ENCODE measurements at regions not wholly inside any gene's neighbourhood (a gene's known extent, or its start where the extent isn't known, plus 50 kb on each side); places are given as distances from the start of the nearest gene placed in this dataset.
"Not testable (repeated sequence)": the region's sequence is repeated elsewhere in the genome, so short reads cannot be mapped to it uniquely, and the experiment has no call there.

DNA sequence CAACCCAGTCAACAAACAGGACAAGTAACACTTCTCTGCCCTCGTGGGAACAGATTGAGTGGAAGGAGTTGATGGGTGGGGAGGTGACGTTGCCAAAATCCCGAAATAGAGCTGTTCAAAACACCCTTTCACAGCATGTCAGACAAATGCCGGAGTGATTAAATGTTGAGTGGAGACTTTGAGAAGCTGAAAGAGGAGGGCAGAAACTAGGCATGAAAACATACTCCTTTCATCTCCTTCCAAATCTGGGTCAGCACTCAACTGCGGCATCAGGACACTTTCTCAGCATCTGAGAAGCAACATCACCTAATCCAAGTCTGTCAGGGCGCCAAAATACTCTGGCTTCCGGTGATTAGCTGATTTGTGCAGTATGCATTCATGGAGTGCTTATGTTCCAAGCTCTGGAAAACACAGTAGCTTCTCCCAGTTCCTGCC, 51.5 kb upstream of the MRI1 start:
- in situ Hi-C loops (cut with HindIII; ENCODE audit: low pct_unique_long_range_greater_than_20kb, low sequenced_read_pairs): no loop called here
- DNase-seq (ENCODE audit: low read depth, low spot score): no peak

DNA sequence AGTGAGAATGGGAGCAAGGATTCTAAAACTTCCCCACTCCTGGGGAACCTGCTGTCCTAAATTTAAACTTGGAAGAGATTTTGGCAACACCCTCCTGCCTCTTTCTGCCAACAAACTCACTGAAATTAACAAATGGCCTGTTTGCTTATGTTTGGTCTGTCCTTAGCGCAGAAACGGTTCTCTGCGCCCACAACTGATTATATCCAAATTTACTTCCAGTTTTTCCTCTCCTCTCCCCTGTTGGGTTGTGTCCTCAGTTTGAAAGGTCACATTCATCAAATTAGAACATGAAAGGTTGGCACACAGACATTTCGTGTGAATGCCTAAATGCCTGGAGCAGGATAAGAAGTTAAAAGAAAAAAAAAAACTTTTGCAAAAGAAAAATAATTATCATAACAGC, 56.4 kb upstream of the MRI1 start:
- DNase-seq (ENCODE audit: low read depth, low spot score): no peak
- in situ Hi-C loops (cut with HindIII; ENCODE audit: low pct_unique_long_range_greater_than_20kb, low sequenced_read_pairs): no loop called here

DNA sequence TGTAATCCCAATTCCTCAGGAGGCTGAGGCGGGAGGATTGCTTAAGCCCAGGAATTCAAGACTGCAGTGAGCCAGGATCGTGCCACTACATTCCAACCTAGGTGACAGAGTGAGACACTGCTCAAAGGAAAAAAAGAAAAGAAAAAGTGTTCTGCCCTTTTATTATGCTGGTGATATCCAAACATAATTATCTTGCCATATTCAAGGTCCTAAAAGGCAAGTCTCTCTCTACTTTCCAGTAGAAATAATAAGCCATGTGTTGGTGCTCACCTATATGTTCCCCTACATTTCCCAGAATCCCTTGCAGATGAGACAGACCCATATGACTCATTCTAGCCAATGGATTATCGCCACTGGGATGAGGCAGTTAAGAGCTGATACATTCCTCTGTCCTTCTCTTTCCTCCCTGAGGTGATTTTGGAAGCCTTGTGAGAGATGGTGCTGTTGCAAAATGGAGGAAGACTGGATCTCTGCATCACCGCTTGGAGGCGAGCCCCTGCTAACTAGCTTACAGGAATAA, 58.3 kb upstream of the MRI1 start:
- in situ Hi-C loops (cut with HindIII; ENCODE audit: low pct_unique_long_range_greater_than_20kb, low sequenced_read_pairs): no loop called here
- no peak for DNase-seq (ENCODE audit: low read depth, low spot score)

DNA sequence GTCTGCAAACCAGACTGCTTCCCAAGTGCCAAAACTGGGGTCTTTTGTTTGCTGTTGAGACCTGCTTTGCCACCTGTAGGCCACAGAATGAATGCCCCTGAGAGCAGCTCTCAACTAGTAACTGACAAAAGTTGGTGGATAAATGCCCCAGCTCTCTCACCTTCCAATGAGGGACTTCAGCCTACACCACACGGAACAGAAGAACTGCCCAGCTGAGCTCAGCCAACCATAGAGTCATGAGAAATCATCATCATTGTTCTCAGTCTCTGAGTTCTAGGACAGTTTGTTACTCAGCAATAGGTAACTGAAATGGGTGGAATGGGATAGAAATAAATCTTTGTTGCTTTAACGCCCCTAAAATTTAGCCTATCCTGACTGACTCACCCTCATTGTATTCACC, 59.1 kb upstream of the MRI1 start:
- in situ Hi-C loops (cut with HindIII; ENCODE audit: low pct_unique_long_range_greater_than_20kb, low sequenced_read_pairs): no loop called here
- DNase-seq (ENCODE audit: low read depth, low spot score): no peak

DNA sequence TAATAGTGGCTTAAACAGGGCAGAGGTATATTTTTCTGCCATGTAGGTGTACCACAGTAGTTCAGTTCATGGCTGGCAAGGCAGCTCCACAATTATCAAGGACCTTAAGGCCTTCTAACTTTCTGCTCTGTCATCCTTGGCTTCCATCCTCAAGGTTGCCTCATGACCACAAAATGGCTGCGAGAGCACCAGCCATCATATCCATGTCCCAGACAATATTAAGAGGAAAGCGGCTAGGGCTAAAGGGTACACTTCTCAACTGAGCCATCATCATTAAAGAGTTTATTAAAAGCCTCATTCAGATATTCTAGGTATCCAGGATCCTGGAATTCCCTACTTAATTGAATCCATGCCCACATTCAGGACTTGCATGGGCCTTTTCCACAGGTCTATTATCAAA, 62.7 kb upstream of the MRI1 start:
- in situ Hi-C loops (cut with HindIII; ENCODE audit: low pct_unique_long_range_greater_than_20kb, low sequenced_read_pairs): no loop called here
- no peak for DNase-seq (ENCODE audit: low read depth, low spot score)

DNA sequence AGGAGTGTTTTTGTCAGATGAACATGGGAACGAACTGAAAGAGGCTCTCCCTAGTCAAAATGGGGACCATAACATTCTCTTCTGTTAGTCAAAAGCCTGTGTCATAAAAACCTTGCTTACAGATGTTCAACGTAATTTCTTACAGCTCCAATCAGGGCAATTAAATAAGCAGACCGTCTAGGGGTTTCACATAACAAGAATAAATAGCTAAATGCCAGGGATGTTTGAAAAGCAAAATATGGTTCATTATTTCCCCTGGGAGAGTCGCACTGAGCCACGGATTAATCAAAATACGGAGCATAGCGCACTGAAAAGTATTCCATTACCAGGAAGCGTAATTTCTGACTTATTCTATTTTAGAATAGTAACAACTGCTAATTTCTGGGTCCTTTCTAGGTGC, 63.7 kb upstream of the MRI1 start:
- in situ Hi-C loops (cut with HindIII; ENCODE audit: low pct_unique_long_range_greater_than_20kb, low sequenced_read_pairs): no loop called here

DNA sequence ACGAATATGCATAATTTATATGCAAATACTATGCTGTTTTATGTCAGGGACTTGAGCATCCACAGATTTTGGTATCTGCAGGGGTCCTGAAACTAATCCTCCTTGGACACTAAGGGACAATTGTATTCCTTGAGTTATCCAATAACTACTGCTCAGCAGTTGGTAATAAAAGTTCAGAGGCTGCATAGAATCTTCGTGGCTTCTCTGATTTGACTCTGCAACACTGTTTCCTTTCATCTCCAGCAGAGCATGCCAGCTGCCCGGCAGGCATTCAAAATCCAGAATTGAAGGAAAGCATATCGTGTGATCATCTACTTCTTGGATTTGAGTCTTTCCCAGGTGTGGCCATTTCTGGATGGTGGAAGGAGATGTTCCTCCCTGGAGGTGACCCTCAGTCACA, 64.5 kb upstream of the MRI1 start:
- DNase-seq (ENCODE audit: low read depth, low spot score): peak; percentile 63
- in situ Hi-C loops (cut with HindIII; ENCODE audit: low pct_unique_long_range_greater_than_20kb, low sequenced_read_pairs): no loop called here

More for the DNA sequence above, 63.7 kb upstream of the MRI1 start:
- no peak for DNase-seq (ENCODE audit: low read depth, low spot score)

DNA sequence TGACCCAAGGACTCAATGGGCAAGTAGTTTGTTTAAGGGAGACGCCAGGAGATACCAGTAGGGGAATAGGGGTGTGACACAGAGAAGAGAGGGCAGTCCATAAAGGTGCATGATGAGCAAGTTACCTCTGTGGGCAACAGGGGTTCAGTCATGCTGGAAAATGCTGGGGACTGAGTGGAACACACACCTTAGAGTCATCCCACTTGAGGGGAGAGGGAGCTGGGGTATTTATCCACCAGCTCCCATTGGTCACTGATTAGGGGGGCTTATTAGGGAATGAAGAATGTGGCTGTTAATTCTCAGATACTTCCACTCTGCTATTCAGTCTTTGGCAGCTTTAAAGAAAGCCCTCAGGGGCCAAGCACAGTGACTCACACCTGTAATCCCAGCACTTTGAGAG, 67.5 kb upstream of the MRI1 start:
- no peak for DNase-seq (ENCODE audit: low read depth, low spot score)
- in situ Hi-C loops (cut with HindIII; ENCODE audit: low pct_unique_long_range_greater_than_20kb, low sequenced_read_pairs): no loop called here

DNA sequence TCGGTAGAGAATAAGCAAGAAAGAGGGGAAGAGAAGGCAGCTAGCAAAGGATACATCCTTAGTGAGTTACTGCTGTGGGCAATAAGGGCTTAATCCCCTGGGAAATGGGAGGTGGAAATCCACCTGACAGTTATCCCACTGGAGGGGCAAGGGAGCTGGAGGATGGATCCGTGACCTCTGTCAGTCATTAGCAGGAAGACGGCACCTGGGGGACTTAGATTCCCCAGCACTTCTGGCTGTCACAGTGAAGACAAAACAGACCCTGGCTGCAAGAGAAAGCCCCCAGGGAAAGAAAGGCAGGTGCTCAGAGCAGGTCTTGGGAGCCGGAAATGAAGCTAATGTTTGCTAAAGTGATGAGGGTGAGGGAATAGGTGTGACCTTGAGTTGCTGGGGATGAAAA, 70.4 kb upstream of the MRI1 start:
- in situ Hi-C loops (cut with HindIII; ENCODE audit: low pct_unique_long_range_greater_than_20kb, low sequenced_read_pairs): no loop called here
- no peak for DNase-seq (ENCODE audit: low read depth, low spot score)

DNA sequence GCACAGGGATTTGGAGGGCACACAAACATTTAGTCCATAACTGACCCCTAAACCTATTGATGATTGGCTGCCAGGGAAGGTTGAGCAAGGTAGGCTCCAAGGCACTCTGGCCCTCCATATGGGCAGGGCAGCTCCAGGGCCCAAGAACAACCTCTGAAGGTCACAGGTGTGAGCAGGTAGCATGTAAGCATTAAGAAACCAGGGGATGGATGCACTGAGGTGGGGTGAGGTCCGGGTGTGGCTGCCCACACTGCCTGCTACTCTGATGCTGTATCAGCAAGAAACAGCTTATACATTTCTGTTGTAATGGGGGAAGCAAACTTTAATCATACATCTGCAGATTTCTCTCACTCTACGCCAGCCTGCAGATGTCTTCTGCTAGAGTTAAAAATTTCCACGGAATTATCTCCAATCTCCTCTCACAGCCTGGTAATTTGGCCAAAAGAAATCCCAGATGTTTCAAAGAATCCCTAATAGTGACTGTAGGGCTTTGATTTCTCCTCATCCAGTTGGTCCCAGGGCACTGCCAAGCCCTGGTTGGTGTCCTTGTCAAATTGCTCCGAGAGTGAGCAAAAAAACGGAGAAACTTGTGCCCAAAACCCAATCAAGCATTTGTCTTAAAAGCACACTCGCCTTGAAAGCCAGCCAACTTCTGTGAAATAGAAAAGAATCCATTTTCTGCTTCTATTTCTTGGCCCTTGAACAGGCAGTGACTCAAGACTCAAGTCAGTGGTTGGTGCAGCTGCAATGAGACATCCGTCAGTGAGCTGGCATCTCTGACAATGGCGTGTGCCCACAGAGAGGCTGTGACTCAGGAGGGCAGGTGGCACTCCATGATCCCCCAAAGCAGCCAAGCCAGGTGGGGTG, 72.5 kb upstream of the MRI1 start:
- DNase-seq (ENCODE audit: low read depth, low spot score): no peak
- in situ Hi-C loops (cut with HindIII; ENCODE audit: low pct_unique_long_range_greater_than_20kb, low sequenced_read_pairs): no loop called here

DNA sequence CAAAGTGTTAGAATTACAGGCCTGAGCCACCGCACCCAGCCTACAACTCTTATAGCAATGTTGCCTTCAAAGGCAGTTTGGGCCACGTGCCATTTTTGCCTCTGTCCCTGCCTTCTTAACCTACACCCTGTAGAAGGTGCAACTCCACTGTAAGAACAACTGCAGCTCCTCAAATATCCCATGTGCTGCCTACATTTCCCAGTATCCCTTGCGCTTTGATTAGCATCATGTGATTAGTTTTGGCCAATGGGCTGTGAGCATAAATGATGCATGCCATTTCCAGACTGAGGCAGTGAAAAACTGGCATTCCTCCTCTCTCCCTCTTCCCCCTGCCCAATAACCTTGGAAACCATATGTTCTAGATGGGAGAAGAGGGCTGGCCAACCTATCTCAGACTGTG, 75.2 kb upstream of the MRI1 start:
- in situ Hi-C loops (cut with HindIII; ENCODE audit: low pct_unique_long_range_greater_than_20kb, low sequenced_read_pairs): no loop called here
- DNase-seq (ENCODE audit: low read depth, low spot score): peak; percentile 56

DNA sequence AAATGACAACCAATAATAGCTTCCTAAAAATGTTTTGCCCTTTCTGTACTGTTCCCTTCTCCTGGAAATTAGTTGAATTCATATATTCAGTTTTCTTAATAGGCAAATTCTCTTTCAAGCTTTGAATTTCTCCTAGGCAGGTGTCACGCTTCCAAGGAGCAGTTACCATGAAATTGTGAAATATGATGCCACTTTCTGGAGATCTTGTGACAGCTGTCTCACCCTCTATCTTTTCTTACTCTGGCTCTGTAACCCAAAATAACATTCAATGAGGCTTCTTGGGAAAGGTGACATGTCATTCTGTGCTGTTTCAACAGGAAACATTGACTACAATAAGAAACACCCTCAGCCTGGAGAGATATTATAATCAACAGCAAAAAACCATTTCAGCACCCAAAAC, 80.3 kb upstream of the MRI1 start:
- in situ Hi-C loops (cut with HindIII; ENCODE audit: low pct_unique_long_range_greater_than_20kb, low sequenced_read_pairs): no loop called here
- DNase-seq (ENCODE audit: low read depth, low spot score): no peak

DNA sequence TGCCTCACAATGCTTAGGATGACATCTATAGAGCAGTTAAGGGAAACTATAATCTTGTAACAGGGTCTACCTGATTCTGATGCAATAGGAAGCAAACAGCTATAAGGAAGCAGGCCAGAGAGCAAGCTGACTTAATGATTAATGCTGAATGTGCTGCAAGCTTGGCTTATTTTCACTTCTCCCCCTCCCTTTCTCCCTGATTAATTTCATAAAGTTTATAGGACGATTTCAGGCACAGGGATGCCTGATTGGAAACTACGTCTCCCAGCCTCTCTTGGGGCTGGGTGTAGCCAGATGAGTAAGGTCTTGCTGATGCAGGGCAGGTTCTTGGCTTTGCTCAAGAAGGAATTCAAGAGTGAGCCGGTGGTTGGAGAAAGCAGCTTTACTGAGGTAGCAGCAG, 82.8 kb upstream of the MRI1 start:
- in situ Hi-C loops (cut with HindIII; ENCODE audit: low pct_unique_long_range_greater_than_20kb, low sequenced_read_pairs): no loop called here
- no peak for DNase-seq (ENCODE audit: low read depth, low spot score)

DNA sequence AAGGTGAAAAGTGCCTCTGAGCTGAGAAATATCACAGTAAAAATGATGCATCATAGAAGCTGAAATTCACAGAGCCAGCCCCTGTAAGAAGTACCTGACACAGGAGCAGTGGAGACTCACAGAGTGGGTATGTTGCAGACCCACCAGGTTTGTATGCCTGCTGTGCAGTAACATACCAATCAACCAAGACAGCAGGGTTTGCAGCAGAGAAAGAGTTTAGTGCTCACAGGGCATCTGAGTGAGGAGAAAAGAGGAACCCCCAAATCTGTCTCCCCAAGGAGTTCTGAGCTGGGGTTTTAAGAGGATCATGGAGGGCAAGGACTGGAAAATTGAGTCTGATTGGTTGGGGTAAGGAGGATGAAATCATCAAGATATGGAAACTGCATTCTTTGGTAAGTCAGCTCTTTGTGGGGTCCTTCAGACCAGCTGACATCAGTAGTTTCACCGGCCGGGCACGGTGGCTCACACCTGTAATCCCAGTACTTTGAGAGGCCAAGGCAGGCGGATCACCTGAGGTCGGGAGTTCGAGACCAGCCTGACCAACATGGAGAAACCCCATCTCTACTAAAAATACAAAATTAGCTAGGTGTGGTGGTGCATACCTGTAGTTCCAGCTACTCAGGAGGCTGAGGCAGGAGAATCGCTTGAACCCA, 83.5 kb upstream of the MRI1 start:
- DNase-seq (ENCODE audit: low read depth, low spot score); in situ Hi-C loops (cut with HindIII; ENCODE audit: low pct_unique_long_range_greater_than_20kb, low sequenced_read_pairs): not testable (repeated sequence)

DNA sequence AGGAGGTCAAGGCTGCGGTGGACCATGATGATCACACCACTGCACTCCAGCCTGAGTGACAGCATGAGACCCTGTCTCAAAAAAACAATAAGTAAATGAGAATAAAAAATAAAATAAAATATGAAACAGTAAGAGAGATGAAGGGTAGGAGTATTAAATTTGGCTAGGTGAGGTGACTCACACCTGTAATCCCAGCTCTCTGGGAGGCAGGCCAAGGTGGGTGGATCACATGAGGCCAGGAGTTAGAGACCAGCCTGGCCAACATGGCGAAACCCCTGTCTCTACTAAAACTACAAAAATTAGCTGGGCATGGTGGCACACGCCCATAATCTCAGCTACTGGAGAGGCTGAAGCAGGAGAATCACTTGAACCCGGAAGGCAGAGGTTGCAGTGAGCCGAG, 87.4 kb upstream of the MRI1 start:
- in situ Hi-C loops (cut with HindIII; ENCODE audit: low pct_unique_long_range_greater_than_20kb, low sequenced_read_pairs); DNase-seq (ENCODE audit: low read depth, low spot score): not testable (repeated sequence)

DNA sequence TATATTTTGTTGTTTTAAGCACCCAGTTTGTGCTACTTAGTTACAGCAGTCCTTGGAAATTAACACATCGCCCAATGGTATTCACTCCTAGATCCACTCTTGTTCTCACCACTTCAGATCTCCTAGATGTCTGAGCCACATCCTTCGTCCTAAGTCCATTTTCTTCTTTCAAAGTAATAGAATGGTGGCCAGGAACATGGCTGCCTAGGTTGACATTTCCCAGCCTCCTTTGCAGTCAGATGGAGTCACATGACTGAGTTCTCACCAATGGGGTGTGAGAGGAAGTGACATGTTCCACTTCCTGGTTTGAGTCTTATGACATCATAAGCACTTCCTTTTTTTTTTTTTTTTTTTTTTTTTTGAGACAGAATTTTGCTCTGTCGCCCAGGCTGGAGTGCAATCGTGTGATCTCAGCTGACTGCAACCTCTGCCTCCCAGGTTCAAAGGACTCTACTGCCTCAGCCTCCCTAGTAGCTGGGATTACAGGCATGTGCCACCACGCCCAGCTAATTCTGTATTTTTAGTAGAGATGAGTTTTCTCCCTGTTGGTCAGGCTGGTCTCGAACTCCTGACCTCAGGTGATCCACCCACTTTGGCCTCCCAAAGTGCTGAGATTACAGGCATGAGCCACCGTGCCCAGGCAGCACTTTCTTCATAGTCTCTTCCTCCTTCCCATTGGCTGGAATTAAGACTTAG, 91.7 kb upstream of the MRI1 start:
- in situ Hi-C loops (cut with HindIII; ENCODE audit: low pct_unique_long_range_greater_than_20kb, low sequenced_read_pairs): not testable (repeated sequence)
- DNase-seq (ENCODE audit: low read depth, low spot score): peak; percentile 46

DNA sequence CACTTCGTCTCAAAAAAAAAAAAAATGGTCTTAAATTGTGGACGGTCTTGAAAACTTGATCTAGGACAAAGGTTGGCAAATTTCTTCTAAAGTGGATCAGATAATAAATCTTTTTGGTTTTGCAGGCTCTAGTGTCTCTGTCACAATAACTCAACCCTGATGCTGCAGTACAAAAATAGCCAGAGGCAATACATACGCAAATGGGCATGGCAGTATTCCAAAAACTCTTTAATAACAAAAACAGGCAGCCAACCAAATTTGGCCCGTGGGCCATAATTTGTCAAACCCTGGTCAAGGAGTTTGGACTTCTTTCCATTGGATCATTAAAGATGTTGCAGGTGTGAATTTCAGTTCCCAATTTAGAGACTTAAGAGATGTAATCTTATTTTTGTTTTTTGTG, 93.5 kb upstream of the MRI1 start:
- in situ Hi-C loops (cut with HindIII; ENCODE audit: low pct_unique_long_range_greater_than_20kb, low sequenced_read_pairs): no loop called here

DNA sequence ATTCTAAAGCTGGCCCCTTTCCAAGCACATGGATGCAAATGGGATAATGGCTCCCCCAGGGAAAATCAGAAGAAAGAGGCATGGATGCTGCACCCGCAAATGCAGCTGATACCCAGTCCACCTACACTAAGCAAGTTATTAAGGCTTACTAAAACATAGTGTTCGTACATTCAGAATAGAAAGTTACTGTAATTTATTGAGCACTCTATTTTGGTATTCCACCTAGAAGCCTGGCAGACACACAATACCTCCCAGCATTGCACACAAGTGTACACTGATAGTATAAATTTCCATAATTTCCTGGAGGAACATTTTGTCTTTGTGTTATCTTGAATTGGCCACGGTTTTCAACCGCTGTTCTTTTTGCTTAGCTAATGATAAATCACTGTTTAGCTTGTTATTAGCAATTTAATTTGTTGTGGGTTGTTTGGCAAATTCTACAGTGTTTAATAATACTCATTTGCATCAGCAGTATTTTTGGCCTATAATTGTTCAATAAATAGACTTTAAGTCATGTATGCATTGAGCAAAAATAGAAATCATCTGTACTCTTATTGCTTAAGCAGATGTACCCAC, 94.5 kb upstream of the MRI1 start:
- in situ Hi-C loops (cut with HindIII; ENCODE audit: low pct_unique_long_range_greater_than_20kb, low sequenced_read_pairs): no loop called here
- no peak for DNase-seq (ENCODE audit: low read depth, low spot score)

More for the DNA sequence above, 93.5 kb upstream of the MRI1 start:
- peak; percentile 43 for DNase-seq (ENCODE audit: low read depth, low spot score)
